ENCODE measurements at regions not wholly inside any gene's neighbourhood (a gene's known extent, or its start where the extent isn't known, plus 50 kb on each side); places are given as distances from the start of the nearest gene placed in this dataset.

DNA sequence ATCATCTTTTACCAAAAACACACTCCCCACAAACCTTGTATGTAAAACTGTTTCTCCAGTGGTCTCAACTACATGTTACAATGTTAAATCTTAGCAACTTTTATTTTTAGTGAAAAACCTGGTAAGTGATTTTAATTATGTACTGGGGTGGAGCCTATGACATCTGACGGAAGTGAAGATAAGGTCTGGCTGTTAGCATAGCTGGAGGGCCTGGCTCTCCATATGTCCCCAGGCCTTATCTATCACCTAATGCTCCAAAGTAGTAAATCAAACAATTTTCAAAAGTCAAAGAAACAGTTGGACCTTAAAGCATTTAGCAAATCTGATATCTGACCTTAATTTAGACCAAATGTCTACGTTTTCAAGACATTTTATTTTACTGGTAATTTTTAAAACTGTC lies 173.6 kb upstream of the SMAD3 start (continued):
- TF ChIP-seq, protein P1, sequence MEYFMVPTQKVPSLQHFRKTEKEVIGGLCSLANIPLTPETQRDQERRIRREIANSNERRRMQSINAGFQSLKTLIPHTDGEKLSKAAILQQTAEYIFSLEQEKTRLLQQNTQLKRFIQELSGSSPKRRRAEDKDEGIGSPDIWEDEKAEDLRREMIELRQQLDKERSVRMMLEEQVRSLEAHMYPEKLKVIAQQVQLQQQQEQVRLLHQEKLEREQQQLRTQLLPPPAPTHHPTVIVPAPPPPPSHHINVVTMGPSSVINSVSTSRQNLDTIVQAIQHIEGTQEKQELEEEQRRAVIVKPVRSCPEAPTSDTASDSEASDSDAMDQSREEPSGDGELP (CRISPR knock-in tag; IDR thresholded peaks at IDR 0.05; ENCODE audit: borderline replicate concordance), result no peak
- TF ChIP-seq, protein P2, sequence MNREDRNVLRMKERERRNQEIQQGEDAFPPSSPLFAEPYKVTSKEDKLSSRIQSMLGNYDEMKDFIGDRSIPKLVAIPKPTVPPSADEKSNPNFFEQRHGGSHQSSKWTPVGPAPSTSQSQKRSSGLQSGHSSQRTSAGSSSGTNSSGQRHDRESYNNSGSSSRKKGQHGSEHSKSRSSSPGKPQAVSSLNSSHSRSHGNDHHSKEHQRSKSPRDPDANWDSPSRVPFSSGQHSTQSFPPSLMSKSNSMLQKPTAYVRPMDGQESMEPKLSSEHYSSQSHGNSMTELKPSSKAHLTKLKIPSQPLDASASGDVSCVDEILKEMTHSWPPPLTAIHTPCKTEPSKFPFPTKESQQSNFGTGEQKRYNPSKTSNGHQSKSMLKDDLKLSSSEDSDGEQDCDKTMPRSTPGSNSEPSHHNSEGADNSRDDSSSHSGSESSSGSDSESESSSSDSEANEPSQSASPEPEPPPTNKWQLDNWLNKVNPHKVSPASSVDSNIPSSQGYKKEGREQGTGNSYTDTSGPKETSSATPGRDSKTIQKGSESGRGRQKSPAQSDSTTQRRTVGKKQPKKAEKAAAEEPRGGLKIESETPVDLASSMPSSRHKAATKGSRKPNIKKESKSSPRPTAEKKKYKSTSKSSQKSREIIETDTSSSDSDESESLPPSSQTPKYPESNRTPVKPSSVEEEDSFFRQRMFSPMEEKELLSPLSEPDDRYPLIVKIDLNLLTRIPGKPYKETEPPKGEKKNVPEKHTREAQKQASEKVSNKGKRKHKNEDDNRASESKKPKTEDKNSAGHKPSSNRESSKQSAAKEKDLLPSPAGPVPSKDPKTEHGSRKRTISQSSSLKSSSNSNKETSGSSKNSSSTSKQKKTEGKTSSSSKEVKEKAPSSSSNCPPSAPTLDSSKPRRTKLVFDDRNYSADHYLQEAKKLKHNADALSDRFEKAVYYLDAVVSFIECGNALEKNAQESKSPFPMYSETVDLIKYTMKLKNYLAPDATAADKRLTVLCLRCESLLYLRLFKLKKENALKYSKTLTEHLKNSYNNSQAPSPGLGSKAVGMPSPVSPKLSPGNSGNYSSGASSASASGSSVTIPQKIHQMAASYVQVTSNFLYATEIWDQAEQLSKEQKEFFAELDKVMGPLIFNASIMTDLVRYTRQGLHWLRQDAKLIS (CRISPR knock-in tag; IDR thresholded peaks at IDR 0.05), result no peak
- TF ChIP-seq PATZ1 (CRISPR knock-in tag; IDR thresholded peaks at IDR 0.05; ENCODE audit: borderline replicate concordance), result no peak
- TF ChIP-seq MYBL2 (IDR thresholded peaks at IDR 0.05; ENCODE audit: low read depth), result peak; percentile 41; the same call in 1 of the 2 replicates
- no peak for TF ChIP-seq MYBL2 (CRISPR knock-in tag; IDR thresholded peaks at IDR 0.05; ENCODE audit: borderline replicate concordance)
- no peak for TF ChIP-seq YBX1 (IDR thresholded peaks at IDR 0.05)
- 0 out of 2 replicates have a peak, but pooled peaks have one; percentile 48 for TF ChIP-seq SMARCC2 (IDR thresholded peaks at IDR 0.05; ENCODE audit: low read depth)
- no peak for TF ChIP-seq KDM5B (IDR thresholded peaks at IDR 0.05; ENCODE audit: insufficient replicate concordance, low read depth, low read length)
- TF ChIP-seq, protein P3, sequence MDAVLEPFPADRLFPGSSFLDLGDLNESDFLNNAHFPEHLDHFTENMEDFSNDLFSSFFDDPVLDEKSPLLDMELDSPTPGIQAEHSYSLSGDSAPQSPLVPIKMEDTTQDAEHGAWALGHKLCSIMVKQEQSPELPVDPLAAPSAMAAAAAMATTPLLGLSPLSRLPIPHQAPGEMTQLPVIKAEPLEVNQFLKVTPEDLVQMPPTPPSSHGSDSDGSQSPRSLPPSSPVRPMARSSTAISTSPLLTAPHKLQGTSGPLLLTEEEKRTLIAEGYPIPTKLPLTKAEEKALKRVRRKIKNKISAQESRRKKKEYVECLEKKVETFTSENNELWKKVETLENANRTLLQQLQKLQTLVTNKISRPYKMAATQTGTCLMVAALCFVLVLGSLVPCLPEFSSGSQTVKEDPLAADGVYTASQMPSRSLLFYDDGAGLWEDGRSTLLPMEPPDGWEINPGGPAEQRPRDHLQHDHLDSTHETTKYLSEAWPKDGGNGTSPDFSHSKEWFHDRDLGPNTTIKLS (IDR thresholded peaks at IDR 0.05; ENCODE audit: borderline replicate concordance, low read depth), result no peak
- peak; percentile 10; the same call in 1 of the 2 replicates for TF ChIP-seq ATF3 (IDR thresholded peaks at IDR 0.05)
- no peak for TF ChIP-seq ATF3 (CRISPR knock-in tag; conservative IDR thresholded peaks at IDR 0.05)
- no peak for TF ChIP-seq ZZZ3 (IDR thresholded peaks at IDR 0.05)
- no peak for TF ChIP-seq RBFOX2 (IDR thresholded peaks at IDR 0.05; ENCODE audit: low read depth, low read length)
- no peak for TF ChIP-seq RFX1 (IDR thresholded peaks at IDR 0.05)
- no peak for TF ChIP-seq SFPQ (IDR thresholded peaks at IDR 0.05; ENCODE audit: low read depth, low read length)
- TF ChIP-seq MECOM (CRISPR knock-in tag; IDR thresholded peaks at IDR 0.05), result no peak
- no peak for TF ChIP-seq ZBED1 (IDR thresholded peaks at IDR 0.05)
